GM04504 (cell line): ENCODE measurements at regions not wholly inside any gene's neighbourhood (a gene's known extent, or its start where the extent isn't known, plus 50 kb on each side); places are given as distances from the start of the nearest gene placed in this dataset.
"Not testable (repeated sequence)": the region's sequence is repeated elsewhere in the genome, so short reads cannot be mapped to it uniquely, and the experiment has no call there.

Experiments used
- DNase-seq: peaks from one replicate; pipeline ENCODE4 v3.0.0-alpha.2; 2012; ENCODE audit warnings: low read depth

- not testable (repeated sequence) for DNase-seq
Observed at GRCh38 chr10:42533866-42534265, 104.5 kb downstream of the ZNF33B start.

GRCh38 chr10:42532996-42533395 lies 105.4 kb downstream of the ZNF33B start:
- DNase-seq: no peak

- DNase-seq: no peak
Observed at GRCh38 chr10:42523098-42523497, 115.3 kb downstream of the ZNF33B start.

GRCh38 chr10:42519761-42520460 lies 118.5 kb downstream of the ZNF33B start:
- DNase-seq: no peak

GRCh38 chr10:42519079-42519478 lies 119.3 kb downstream of the ZNF33B start:
- no peak for DNase-seq

- DNase-seq: no peak
Observed at GRCh38 chr10:42513921-42514320, 124.4 kb downstream of the ZNF33B start.

GRCh38 chr10:42491801-42492200 lies 146.6 kb downstream of the ZNF33B start:
- no peak for DNase-seq

GRCh38 chr10:42491001-42491592 lies 147.3 kb downstream of the ZNF33B start:
- no peak for DNase-seq

GRCh38 chr10:42490368-42490767 lies 148.0 kb downstream of the ZNF33B start:
- no peak for DNase-seq

GRCh38 chr10:42488416-42488815 lies 150.0 kb downstream of the ZNF33B start:
- DNase-seq: peak; percentile 28

GRCh38 chr10:42482411-42482810 lies 156.0 kb downstream of the ZNF33B start:
- DNase-seq: no peak

- no peak for DNase-seq
Observed at GRCh38 chr10:42479057-42479456, 159.3 kb downstream of the ZNF33B start.

GRCh38 chr10:42477170-42477569 lies 161.2 kb downstream of the ZNF33B start:
- no peak for DNase-seq

- no peak for DNase-seq
Observed at GRCh38 chr10:42476101-42476500, 162.3 kb downstream of the ZNF33B start.

GRCh38 chr10:42475168-42476098 lies 162.9 kb downstream of the ZNF33B start:
- no peak for DNase-seq

- DNase-seq: no peak
Observed at GRCh38 chr10:42454313-42454712, 184.1 kb downstream of the ZNF33B start.

GRCh38 chr10:42431095-42431494 lies 207.3 kb downstream of the ZNF33B start:
- no peak for DNase-seq

GRCh38 chr10:42428534-42428933 lies 209.8 kb downstream of the ZNF33B start:
- DNase-seq: no peak

GRCh38 chr10:42422911-42423310 lies 215.5 kb downstream of the ZNF33B start:
- no peak for DNase-seq

GRCh38 chr10:42421812-42422211 lies 216.6 kb downstream of the ZNF33B start:
- DNase-seq: no peak

- DNase-seq: no peak
Observed at GRCh38 chr10:42419789-42420188, 218.6 kb downstream of the ZNF33B start.

- DNase-seq: no peak
Observed at GRCh38 chr10:42380926-42381547, 257.3 kb downstream of the ZNF33B start.
